Osteocyte (in vitro differentiated cells): ENCODE measurements at regions not wholly inside any gene's neighbourhood (a gene's known extent, or its start where the extent isn't known, plus 50 kb on each side); places are given as distances from the start of the nearest gene placed in this dataset.

Experiments used
- DNase-seq: peaks from one replicate; pipeline ENCODE4 v3.0.0; 2021; ENCODE audit warnings: mixed read lengths; ENCODE audit not compliant: unreplicated experiment; ENCODE audit errors: extremely low spot score
- H3K27ac Mint-ChIP-seq: one replicate; pipeline ENCODE4 v1.8.0; 2021; ENCODE audit warnings: mild to moderate bottlenecking, mixed read lengths; ENCODE audit not compliant: unreplicated experiment
- H3K27me3 Mint-ChIP-seq: one replicate; pipeline ENCODE4 v1.8.0; 2021; ENCODE audit warnings: mixed read lengths; ENCODE audit not compliant: unreplicated experiment
- H3K36me3 Mint-ChIP-seq: one replicate; pipeline ENCODE4 v1.8.0; 2021; ENCODE audit warnings: mixed read lengths; ENCODE audit not compliant: unreplicated experiment
- H3K4me1 Mint-ChIP-seq: one replicate; pipeline ENCODE4 v1.8.0; 2021; ENCODE audit warnings: mixed read lengths; ENCODE audit not compliant: unreplicated experiment
- H3K4me3 Mint-ChIP-seq: one replicate; pipeline ENCODE4 v1.8.0; 2021; ENCODE audit warnings: mild to moderate bottlenecking, moderate library complexity, mixed read lengths; ENCODE audit not compliant: unreplicated experiment
- H3K9me3 Mint-ChIP-seq: one replicate; pipeline ENCODE4 v1.8.0; 2021; ENCODE audit warnings: mixed read lengths; ENCODE audit not compliant: unreplicated experiment
- TF ChIP-seq, protein P1 (sequence below): fragments of 200-600 bp; sonication (generic); IDR thresholded peaks from 2 replicates; pipeline ENCODE4 v1.5.0; 2021; ENCODE audit warnings: antibody characterized with exemption, mild to moderate bottlenecking, moderate library complexity

DNA sequence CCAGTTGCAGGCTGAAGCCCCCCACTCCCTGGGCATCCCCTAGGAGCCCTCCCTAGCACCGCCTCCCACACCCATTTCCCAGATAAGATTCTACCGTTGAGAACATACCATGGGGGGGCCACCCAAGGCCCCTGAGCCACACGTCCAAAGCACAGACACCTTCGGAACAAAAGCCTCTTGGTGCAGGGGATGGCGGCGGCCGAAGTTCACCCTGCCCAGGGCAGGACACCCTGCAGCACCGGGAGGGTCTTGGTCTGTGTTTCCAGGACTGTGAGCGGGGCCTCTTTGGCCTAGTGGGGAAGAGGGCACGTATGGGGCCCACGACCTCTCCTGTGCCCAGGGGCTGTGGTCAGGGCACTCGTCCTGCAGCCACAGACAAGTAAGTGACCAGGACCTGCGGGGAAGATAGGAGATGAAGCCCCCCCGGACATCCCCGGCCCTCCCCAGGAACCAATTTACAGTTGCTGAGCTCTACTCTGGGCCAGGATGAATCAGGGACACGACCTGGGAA, 154.3 kb upstream of the C14orf180 start:
- Mint-ChIP-seq H3K4me1 (no peaks in the 10 kb centered on the region), H3K4me3 (no peak overlapping the region), H3K27ac (no peak overlapping the region), H3K27me3 (no peaks in the 10 kb centered on the region), H3K36me3 (no peaks in the 10 kb centered on the region), H3K9me3 (no peaks in the 10 kb centered on the region)
- DNase-seq: no peak
- TF ChIP-seq, protein P1, sequence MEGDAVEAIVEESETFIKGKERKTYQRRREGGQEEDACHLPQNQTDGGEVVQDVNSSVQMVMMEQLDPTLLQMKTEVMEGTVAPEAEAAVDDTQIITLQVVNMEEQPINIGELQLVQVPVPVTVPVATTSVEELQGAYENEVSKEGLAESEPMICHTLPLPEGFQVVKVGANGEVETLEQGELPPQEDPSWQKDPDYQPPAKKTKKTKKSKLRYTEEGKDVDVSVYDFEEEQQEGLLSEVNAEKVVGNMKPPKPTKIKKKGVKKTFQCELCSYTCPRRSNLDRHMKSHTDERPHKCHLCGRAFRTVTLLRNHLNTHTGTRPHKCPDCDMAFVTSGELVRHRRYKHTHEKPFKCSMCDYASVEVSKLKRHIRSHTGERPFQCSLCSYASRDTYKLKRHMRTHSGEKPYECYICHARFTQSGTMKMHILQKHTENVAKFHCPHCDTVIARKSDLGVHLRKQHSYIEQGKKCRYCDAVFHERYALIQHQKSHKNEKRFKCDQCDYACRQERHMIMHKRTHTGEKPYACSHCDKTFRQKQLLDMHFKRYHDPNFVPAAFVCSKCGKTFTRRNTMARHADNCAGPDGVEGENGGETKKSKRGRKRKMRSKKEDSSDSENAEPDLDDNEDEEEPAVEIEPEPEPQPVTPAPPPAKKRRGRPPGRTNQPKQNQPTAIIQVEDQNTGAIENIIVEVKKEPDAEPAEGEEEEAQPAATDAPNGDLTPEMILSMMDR: no peak

DNA sequence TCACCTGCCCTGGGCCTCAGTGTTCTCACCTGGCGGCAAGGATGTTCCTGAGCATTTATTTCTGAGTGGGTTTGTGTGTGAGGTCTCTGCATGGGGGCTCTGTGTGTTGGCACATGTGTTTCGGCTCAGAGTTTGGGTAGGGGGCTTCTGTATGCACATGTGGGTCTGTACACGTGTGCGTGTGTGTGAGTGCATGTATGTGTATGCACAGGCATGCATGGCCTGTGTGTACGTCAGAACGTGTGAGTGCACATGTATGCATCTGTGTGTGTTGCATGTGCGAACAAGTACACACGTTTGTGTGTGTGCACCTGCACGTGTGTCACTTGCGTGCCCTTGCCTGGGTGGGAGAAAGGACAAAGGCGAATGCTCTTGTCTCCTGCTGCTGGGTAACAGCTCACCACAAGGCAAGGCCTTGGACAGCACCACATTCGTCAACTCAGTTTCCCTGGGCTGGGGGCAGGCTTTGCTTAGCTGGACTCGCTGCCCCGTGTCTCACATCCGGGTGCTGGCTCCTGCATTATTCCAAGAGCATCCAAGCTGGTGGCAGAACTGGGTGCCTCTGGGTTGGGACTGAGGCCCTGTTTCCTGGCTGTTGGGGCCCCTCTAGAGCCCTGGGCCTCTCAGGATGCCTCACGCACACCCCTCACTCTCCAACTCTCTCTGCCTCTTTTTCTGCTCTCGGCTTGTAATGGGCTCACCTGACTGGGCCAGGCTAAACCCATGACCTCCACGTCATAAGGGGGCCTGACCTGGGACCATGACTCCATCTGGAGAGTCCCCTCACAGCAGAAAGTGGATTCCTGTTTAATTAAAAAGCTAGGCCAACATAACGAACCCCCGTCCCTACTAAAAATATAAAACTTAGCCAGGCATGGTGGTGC, 153.6 kb upstream of the C14orf180 start:
- no peak for DNase-seq
- H3K4me3 Mint-ChIP-seq: no peak overlapping the region
- no peaks in the 10 kb centered on the region for H3K4me1 Mint-ChIP-seq
- no peak overlapping the region for H3K27ac Mint-ChIP-seq
- TF ChIP-seq, protein P1: no peak
- H3K36me3 Mint-ChIP-seq: no peaks in the 10 kb centered on the region
- H3K9me3 Mint-ChIP-seq: no peaks in the 10 kb centered on the region
- no peaks in the 10 kb centered on the region for H3K27me3 Mint-ChIP-seq

DNA sequence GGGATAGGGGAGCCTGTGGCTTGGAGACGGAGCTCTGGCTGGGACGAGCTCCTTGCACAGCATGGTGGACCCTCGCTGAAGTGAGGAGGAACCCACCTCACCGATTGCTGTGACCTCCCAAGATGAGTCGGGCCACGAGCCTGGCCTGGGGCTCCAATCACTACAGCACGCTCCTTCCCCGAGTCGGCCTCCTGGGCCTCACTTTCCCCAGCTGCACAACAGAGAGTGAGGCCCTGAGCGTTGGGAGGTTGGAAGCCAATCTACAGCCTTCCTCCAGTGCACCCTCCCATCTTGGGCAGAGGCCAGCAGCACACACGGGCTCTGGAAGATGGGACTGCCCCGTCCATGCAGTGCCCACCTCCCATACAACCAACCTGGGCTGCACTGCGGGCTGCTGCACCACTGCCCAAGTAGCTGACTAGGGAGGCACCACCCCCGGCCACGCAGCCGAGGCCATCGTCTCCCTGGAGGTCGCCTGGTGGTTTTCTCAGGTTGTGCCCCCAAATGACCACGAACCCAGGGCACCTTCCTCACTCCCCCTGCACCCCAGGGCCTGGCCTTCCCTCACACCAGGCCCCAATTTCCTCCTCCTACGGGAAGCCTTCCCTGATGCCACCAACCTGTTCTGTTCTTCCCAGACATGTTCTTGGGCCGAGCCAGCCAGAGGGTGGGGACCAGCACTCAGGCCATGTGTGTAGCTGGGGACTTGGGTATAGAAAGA, 152.3 kb upstream of the C14orf180 start:
- no peak for DNase-seq
- TF ChIP-seq, protein P1: no peak

DNA sequence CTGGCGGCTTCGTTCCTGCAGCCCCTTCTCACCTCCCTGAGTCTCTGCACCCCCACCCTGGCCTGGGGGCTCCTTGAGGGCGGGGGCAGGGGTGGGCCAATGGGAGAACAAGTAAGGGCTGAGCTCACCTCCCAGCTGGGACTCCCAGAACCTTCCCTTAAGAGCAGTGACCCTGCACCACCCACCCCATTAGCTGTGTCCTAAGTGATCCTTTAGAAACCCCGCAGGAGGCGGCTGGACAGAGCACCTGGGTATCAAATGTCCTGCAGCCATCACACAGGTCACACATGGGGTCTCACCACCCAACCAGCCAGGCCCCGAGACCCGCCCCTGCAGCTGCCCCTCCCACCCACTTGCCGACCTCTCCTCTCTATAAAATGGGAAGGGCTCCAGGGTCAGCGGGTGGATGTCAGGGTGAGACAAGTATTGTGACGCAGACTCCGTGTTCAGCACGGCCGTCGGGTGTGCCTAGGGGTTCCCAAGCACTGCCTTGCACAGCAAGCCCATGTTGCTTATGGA, 151.2 kb upstream of the C14orf180 start:
- H3K9me3 Mint-ChIP-seq: no peaks in the 10 kb centered on the region
- DNase-seq: no peak
- TF ChIP-seq, protein P1: no peak
- H3K27me3 Mint-ChIP-seq: no peaks in the 10 kb centered on the region
- no peaks in the 10 kb centered on the region for H3K4me1 Mint-ChIP-seq
- no peak overlapping the region for H3K4me3 Mint-ChIP-seq
- H3K27ac Mint-ChIP-seq: no peak overlapping the region
- H3K36me3 Mint-ChIP-seq: no peaks in the 10 kb centered on the region

More for the DNA sequence above, 152.3 kb upstream of the C14orf180 start:
- H3K27ac Mint-ChIP-seq: no peak overlapping the region
- H3K9me3 Mint-ChIP-seq: no peaks in the 10 kb centered on the region
- H3K4me3 Mint-ChIP-seq: no peak overlapping the region
- no peaks in the 10 kb centered on the region for H3K27me3 Mint-ChIP-seq
- H3K4me1 Mint-ChIP-seq: no peaks in the 10 kb centered on the region
- no peaks in the 10 kb centered on the region for H3K36me3 Mint-ChIP-seq

DNA sequence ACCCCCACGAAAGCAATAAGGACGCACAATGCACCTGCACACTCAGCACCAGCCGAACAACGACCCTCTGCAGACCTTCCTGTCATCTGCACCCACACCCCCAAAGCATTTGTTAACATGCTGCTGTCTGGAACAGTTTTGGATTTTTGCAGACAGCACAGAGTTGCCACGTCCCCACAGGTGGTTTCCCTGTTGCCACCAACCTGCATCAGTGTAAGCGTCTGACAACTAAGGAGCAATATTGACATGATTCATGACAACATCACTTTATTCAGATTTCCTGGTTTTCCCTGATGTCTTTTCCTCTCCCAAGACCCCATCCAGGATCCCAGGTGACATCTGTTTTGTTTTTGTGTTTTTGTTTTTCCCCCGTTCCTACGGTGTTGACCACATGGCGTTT, 150.7 kb upstream of the C14orf180 start:
- DNase-seq: no peak
- no peaks in the 10 kb centered on the region for H3K9me3 Mint-ChIP-seq
- no peaks in the 10 kb centered on the region for H3K4me1 Mint-ChIP-seq
- no peaks in the 10 kb centered on the region for H3K36me3 Mint-ChIP-seq
- no peak overlapping the region for H3K27ac Mint-ChIP-seq
- no peaks in the 10 kb centered on the region for H3K27me3 Mint-ChIP-seq
- no peak overlapping the region for H3K4me3 Mint-ChIP-seq
- TF ChIP-seq, protein P1: no peak
